GM21423 (cell line): ENCODE measurements at regions not wholly inside any gene's neighbourhood (a gene's known extent, or its start where the extent isn't known, plus 50 kb on each side); places are given as distances from the start of the nearest gene placed in this dataset.

ENCODE experiments used
- ATAC-seq: cut with Tn5 transposase; IDR thresholded peaks from one replicate; pipeline ENCODE4 v1.9.1; 2021; ENCODE audit warnings: mild to moderate bottlenecking, moderate library complexity; ENCODE audit not compliant: unreplicated experiment

- ATAC-seq, result no peak
Observed at GRCh38 chr21:22993144-22993543, 1994.9 kb downstream of the NCAM2 start.

GRCh38 chr21:22993822-22994574 is 1995.8 kb downstream of the NCAM2 start:
- no peak for ATAC-seq

DNA sequence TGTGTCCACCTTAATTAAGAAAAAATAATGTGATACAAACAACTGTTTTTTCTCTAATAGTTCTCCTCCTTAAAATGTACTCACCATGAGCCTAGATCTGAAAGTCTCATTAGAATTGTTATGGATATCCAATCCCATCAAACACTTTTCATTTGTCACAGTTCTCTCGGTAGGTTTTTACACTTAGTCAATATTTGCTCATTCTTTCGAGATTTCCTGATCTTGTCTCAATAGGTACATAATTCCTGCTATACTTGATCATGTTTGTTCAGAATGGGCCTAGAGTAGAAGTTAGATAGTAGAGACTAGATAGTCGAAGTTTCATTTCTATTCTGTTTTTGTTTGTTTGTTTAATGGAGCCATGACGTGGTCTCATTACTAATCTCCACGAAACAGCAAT is 2005.7 kb downstream of the NCAM2 start:
- ATAC-seq, result no peak

GRCh38 chr21:23008601-23009202 is 2010.5 kb downstream of the NCAM2 start:
- no peak for ATAC-seq

DNA sequence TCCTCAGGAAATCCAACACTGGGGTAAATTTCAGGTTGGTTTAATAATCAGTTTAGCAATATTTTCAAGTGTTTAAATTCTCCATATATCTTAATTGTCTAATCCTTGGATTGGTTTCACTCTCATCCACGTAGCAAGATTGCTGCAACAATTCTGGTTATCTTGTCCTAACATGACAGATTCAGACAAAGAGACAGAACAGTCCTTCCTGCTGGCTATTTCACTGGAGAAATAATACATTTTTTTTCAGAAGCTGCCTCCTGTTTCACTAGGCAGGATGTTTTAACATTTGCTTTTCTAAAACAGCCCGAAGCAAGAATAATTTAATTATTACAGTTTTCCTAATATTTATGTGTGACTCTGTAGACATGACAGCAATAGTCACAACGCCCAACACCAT is 2011.2 kb downstream of the NCAM2 start:
- ATAC-seq, result no peak

GRCh38 chr21:23014021-23014420 is 2015.8 kb downstream of the NCAM2 start:
- no peak for ATAC-seq

DNA sequence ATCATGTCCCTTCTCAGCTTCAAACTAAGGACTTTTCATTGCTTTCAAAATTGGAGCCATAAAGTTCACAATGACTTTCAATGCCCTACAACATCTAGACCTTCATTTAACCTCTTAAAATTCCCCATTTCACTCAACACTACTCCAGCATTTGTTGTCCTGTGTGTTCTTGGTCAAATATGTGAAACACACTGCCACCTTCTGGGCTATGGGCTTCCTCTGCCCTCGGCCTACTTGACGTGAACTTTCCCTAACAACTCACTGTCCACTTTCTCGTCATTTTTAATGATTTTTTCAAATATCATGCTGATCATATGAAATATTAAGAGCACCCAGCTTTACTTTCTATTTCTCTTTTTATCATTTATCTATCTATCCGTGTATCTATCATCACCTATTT is 2018.4 kb downstream of the NCAM2 start:
- no peak for ATAC-seq

- ATAC-seq, result no peak
Observed at GRCh38 chr21:23017989-23018388, 2019.8 kb downstream of the NCAM2 start.

- ATAC-seq, result no peak
Observed at GRCh38 chr21:23020969-23021368, 2022.8 kb downstream of the NCAM2 start.

DNA sequence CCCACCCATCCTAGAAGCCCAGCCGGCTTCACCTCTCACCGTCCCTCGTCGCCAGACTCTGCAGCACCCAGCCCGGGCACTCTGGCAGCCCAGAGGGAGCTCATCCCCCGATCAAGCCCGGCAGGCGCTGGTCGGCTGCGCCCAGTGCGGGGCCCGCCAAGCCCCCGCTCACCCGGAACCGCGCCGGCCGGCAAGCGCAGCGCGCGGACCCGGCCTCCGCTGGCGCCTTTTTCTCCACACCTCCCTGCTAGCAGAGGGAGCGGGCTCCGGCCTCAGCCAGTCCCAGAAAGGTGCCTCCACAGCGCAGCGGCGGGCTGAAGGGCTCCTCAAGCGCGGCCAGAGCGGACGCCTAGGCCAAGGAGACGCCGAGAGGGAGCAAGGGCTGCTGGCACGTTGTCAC is 2023.3 kb downstream of the NCAM2 start:
- no peak for ATAC-seq

- ATAC-seq, result no peak
Observed at GRCh38 chr21:23026878-23027277, 2028.7 kb downstream of the NCAM2 start.

DNA sequence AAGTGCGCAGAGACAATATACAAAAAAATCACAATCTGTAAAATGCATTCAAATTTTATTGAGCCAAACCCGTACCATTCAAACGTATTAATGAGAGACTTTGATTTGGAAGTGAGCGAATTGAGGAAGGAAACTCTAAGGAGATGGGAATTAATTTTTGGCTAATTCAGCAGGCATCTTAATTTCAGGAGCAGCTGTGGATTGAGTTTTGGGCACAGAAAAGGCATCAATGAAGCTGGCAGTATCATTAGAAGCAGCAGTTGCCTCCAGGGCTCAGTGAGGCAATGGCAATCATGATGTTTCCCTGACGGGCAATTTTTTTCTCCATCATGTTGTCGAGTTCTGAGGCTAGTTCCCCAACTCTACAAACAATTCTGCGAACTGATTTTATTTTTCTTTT is 2041.6 kb downstream of the NCAM2 start:
- no peak for ATAC-seq

DNA sequence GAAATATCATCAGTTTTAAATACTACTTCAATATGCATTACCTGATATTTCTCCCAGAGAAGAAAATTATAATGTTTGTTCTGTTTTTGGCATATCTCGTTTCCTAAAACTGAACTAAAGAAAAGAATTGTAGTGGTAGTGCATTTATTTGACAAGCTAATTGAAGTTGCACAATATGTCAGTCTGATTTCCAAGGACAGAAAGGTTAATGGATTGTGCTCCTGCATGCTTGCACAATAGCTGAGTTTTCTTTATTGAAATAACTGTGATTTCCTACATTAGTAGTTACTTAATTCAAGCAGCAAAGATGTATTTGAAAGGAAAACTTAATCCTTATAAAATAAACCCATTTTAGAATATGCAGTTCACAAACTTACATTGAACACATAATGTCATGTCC is 2047.7 kb downstream of the NCAM2 start:
- no peak for ATAC-seq

DNA sequence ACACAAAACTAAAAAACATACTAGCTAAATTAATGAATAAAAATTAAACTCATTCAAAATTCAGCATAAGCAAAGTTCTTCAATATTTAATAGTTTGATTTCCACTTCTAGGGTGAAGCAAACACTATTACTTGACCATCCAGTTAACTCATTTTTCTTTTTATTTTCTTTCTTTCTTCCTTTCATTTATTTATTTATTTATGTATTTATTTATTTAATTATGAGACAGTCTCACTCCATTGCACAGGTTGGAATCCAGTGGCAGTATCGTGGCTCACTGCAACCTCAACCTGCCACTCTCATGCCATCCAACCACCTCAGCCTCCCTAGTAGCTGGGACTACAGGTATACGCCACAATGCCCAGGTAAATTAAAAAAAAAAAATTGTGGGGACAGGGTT is 2069.5 kb downstream of the NCAM2 start:
- ATAC-seq, result no peak

DNA sequence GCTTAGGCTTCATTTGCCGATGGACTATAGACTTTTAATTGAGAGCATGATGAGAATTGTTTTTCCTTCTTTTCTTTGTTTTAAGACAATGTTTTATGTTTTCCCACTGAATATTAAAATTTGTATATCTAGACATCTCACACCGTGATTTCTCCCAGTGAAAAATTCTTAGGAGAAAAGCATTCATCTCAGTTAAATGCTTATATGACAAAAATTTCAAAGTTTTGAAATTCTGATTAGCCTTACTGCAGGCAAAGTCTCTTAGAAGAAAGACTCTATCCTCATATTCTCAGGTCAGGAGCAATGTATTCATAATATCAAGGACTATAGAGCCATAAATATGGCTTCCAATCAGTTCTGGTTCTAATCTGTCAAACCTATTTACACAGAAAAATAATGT is 2085.0 kb downstream of the NCAM2 start:
- ATAC-seq, result no peak

- ATAC-seq, result no peak
Observed at GRCh38 chr21:23093259-23093658, 2095.1 kb downstream of the NCAM2 start.

DNA sequence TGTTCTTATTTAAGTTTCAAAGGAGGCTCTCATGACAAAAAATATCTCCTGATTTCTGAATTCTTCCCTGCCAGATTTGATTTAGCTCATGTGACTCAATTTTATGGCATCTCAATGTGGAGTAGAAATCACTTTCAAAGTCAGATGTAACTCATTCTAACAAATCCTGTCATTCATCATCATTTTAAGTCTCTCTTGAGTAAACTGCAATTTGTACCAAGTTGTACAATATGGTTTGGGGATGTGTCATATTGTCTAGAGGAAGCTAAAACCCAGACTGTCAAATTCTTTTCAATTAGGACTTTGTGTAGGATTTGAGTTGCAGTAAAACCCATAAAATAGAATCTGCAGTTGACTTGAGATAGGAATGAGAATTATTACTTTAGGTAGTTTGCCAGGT is 2101.0 kb downstream of the NCAM2 start:
- ATAC-seq, result no peak

- no peak for ATAC-seq
Observed at GRCh38 chr21:23101111-23101510, 2102.9 kb downstream of the NCAM2 start.

GRCh38 chr21:23108533-23108932 is 2110.3 kb downstream of the NCAM2 start:
- no peak for ATAC-seq

DNA sequence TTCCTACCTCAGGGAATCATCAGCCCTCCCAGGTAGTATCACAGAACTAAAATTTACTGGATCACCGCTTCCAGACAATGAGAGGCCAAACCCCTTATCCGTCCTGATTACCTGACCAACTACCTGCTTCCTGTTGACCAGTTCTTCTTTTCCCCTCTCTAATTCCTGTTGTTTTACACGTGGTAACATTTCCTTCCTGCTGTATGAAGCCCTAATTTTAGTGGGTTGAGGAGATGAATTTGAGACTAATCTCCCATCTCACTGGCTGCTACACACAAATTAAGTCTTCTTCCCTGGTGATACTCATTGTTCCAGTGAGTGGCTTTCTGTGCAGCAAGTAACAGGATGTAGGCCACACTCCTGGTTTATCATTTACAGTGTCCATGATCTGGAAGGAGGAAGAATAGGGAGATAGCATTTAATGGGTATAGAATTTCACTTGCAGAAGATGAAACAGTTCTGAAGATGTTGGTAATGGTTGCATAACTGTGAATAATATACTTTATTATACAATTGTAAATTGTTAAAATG is 2112.9 kb downstream of the NCAM2 start:
- no peak for ATAC-seq

GRCh38 chr21:23119491-23119890 is 2121.3 kb downstream of the NCAM2 start:
- no peak for ATAC-seq

DNA sequence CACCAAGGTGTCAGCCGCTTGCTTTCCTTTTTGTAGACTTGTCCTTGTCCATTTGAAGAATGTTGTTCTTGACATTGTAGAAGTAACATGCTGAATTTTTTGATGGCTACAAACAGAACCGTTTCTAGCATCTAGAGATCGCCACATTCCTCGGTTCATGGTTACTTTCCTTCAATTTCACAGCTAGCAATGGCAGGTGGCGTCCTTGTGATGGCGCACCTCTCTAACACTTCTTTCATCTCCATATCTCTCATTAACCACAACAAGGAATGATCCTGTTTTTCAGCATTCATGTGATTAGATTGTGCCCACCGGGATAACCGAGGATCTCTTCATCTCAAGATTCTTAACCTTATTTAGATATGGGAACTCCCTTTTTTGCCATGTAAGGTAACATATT is 2129.8 kb downstream of the NCAM2 start:
- no peak for ATAC-seq

- no peak for ATAC-seq
Observed at GRCh38 chr21:23130308-23130707, 2132.1 kb downstream of the NCAM2 start.
